HG03521 (cell line): ENCODE measurements at regions not wholly inside any gene's neighbourhood (a gene's known extent, or its start where the extent isn't known, plus 50 kb on each side); places are given as distances from the start of the nearest gene placed in this dataset.
"Not testable (repeated sequence)": the region's sequence is repeated elsewhere in the genome, so short reads cannot be mapped to it uniquely, and the experiment has no call there.

Experiments
- ATAC-seq: cut with Tn5 transposase; IDR thresholded peaks from one replicate; pipeline ENCODE4 v1.9.1; 2021; ENCODE audit warnings: mild to moderate bottlenecking, moderate library complexity; ENCODE audit not compliant: unreplicated experiment

DNA sequence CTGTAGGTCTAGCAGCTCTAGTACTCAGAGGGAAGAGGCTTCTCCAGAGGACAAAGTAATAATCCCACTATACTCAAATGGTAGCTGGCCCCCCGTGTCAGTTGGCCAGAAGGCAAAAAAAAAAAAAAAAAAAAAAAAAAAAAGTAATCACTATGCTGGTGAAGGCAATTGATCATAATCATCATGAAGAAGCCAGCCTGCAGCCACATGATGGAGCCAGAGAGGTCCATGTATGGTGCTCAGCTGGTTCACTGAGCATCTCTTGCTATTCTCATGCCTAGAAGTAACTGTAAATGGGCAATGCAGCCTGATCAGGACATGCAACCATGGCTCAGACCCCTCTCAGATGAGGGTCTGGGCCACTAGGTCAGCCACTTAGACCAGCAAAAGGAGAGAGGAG lies 378.8 kb downstream of the MED13L start:
- no peak for ATAC-seq

GRCh38 chr12:115897729-115898128 lies 379.8 kb downstream of the MED13L start:
- ATAC-seq = no peak

DNA sequence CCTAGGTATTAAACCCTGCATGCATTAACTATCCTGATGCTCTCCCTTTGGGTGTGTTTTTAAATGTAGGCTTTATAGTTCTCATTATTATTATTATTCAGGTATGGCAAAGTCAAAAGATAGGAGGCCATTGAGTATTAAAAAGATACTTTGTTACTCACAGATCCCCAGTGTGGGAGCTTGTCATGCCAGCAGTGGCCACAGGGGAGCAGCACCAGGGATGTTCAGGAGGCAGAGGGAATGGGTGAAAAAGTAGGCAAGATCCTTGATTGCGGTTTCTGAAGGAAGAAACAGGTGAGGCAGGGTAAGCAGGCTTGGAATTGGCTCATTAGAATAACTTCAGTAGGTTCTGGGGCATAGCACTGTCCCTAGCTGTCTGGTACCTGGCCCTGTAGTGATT lies 382.2 kb downstream of the MED13L start:
- ATAC-seq = no peak

DNA sequence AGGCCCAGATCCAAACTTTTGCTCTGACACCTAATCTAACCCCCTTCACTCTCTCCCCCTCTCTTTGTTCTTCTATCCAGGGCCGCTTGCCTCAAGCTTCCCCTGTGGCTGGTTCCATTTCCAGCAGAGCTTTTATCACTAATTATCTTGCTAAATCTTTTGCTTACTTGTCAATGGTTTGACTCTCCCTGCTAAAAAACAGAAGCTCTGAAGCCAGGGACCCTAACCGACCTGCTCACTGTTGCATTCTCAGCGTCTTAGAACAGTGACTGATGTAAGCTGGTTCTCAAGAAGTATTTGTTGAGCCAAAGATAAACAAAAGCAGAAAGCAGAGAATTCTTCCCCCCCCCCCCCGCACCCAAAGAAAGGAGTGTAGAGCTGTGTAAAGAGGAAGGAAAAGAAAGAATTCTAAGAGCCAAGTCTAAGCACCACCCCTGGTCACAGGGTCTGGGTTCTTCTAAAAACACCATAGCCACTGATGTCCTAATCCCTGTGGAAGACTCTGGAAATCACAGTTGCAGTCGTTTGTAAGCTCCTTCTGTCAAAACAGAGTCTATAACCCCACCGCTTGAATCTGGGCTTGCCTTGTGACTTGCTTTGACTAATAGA lies 385.8 kb downstream of the MED13L start:
- no peak for ATAC-seq

GRCh38 chr12:115886666-115887065 lies 390.8 kb downstream of the MED13L start:
- ATAC-seq = no peak

- ATAC-seq = no peak
Measured at GRCh38 chr12:115885040-115885690, 392.3 kb downstream of the MED13L start.

GRCh38 chr12:115882936-115883335 lies 394.6 kb downstream of the MED13L start:
- no peak for ATAC-seq

GRCh38 chr12:115880238-115880637 lies 397.3 kb downstream of the MED13L start:
- ATAC-seq = no peak

- no peak for ATAC-seq
Measured at GRCh38 chr12:115879354-115879753, 398.1 kb downstream of the MED13L start.

GRCh38 chr12:115873451-115874082 lies 403.9 kb downstream of the MED13L start:
- no peak for ATAC-seq

DNA sequence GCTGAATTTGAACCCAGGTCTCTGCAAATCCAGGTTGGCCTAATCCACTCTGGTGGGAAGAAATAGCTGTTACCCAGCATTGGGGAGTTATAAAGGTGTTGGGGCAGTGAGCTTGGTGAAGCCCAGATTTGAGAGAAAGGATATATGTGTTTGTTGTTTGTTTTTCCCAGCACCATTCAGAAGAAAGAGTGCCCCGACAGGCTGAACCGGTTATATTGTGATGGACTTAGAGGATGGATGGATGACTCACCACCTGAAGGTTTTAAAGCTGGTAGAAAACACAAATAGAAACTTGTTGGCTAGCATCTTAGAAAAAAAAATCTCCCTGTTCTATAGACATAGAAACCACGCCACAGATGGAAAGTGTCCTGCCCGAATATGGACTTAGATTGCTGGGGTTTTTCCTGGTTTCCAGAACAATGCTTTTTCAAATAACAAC lies 404.6 kb downstream of the MED13L start:
- ATAC-seq = no peak

GRCh38 chr12:115872212-115872611 lies 405.3 kb downstream of the MED13L start:
- no peak for ATAC-seq

GRCh38 chr12:115871714-115872113 lies 405.8 kb downstream of the MED13L start:
- no peak for ATAC-seq

DNA sequence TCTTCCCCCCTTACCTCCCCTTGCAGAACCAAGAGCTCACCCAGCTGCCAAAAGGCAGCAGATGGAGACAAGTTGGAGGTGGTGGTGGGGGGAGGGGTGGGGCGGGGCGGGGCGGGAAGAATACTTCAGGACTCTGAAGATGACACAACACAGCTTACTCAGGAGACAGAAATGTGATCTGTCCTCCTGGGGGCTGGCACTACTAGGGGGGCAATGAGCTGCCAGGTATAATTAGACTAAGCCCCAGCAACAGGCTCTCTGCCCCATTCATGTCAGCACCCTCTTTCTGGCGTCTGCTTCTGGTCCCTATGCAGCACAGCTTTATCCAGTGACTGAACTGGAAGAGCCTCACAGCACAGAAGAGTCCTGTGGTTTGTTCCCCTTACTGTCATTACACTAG lies 407.0 kb downstream of the MED13L start:
- no peak for ATAC-seq

DNA sequence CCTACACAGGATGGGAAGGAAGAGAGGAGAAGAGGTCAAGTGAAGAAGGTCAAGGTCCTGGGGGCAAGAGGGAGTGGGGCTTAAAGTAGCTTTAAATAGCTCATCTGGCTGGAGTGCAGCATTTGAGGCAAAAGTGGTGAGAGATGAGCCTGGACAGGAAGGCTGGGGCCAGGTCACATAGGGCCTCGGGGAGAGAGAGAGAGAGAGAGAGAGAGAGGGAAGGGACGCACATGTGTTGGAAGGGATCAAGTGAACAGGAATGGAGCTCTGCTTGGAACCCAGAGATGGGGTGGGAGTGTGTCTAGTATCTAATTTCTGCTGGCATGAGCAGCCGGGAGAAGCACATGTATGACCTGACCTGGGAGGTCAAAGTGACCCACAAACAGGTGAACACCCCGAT lies 407.5 kb downstream of the MED13L start:
- ATAC-seq = no peak

DNA sequence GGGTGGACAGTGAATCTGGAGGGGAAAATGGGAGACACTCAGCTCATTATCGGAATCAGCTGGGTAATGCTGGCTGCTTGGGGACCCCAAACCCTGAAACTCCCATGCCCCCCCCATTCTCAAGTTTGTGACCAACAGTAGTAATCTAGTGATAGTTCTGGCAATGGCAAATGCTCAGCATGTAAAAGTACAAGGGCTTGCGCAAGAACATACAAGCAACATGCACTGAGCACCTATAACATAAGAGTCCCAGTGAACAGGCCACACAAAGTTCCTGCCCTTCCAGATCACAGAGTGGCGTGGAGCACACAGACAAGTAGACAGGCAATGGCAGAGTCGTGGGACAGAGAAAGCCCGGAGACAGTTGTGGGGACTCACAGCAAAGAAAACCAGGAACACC lies 407.9 kb downstream of the MED13L start:
- ATAC-seq = no peak

DNA sequence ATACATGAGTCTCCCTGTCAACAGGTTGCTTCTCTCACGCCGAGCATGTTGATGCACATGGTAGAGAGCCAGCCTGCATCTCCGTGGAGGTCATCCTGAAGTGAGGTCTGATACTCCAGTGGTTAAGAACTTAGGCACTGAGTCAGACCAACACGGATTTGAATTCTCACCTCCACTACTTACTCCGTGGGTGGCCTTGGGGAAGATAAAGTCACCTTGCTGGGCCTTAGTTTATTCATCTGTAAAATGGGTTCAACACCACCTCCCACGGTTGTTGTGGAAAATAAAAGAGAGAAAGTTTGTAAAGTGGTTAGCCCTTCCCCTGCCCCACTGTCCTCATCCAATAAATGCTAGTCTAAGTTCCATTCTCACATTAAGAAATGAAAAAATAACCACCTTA lies 408.9 kb downstream of the MED13L start:
- ATAC-seq = no peak

DNA sequence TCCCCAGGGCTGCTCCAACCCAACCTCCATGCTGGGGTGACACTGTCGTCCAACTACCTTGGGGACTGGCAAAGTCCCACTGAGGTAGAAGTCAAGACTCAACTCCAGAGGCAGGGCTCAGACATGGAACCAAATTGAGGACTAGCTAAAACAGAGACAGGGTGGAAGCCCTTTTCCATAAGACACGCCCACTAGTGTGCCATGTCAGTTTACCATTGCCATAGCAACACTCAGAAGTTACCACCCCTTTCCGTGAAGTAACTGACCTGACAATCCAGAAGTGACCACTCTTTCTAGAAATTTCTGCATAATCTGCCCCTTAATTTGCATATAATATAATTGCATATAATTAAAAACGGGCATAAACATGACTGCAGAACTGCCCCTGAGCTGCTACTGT lies 409.6 kb downstream of the MED13L start:
- ATAC-seq = no peak

GRCh38 chr12:115866909-115867525 lies 410.5 kb downstream of the MED13L start:
- no peak for ATAC-seq

DNA sequence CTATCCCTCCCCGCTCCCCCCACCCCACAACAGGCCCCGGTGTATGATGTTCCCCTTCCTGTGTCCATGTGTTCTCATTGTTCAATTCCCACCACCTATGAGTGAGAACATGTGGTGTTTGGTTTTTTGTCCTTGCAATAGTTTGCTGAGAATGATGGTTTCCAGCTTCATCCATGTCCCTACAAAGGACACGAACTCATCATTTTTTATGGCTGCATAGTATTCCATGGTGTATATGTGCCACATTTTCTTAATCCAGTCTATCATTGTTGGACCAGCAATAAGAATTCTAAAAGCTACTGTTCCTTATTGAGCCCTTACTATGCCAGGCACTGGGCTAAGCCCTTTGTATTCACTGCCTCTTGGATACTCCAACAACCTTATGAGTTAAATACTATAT lies 411.2 kb downstream of the MED13L start:
- not testable (repeated sequence) for ATAC-seq

DNA sequence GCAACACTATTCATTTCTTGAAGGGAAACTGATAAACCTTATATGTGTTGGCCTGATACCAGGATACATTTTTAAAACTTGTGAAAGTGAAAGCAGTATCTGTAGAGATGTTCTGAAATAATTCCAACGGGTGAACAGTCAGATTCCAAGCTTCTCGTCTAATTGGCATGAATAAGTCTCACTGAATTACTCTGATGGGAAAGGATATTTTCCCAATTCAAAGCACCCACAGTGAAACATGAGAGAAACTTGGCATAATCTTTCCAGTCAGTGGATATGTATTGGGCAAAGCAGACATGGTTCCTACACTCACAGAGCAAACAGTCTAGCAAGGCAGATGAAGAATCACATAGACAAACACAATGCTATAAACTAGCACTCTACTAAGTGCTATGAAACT lies 413.1 kb downstream of the MED13L start:
- no peak for ATAC-seq

GRCh38 chr12:115860619-115861018 lies 416.9 kb downstream of the MED13L start:
- ATAC-seq = no peak
